Activated CD8-positive, alpha-beta memory T cell treated with anti-CD3 and anti-CD28 coated beads for 36 hours (primary cell): ENCODE measurements at regions not wholly inside any gene's neighbourhood (a gene's known extent, or its start where the extent isn't known, plus 50 kb on each side); places are given as distances from the start of the nearest gene placed in this dataset.
"Not testable (repeated sequence)": the region's sequence is repeated elsewhere in the genome, so short reads cannot be mapped to it uniquely, and the experiment has no call there.

Source experiments
- CTCF ChIA-PET: fragments of 350-600 bp; sonication (Branson Sonifier 250); formaldehyde crosslinking; loops from one replicate; lab custom pipeline; 2021; ENCODE audit warnings: antibody characterized with exemption; lab: Charles Lee
- POLR2A ChIA-PET: fragments of 350-600 bp; sonication (Branson Sonifier 250); formaldehyde crosslinking; loops from one replicate; lab custom pipeline; 2021; ENCODE audit warnings: antibody characterized with exemption; lab: Charles Lee

DNA sequence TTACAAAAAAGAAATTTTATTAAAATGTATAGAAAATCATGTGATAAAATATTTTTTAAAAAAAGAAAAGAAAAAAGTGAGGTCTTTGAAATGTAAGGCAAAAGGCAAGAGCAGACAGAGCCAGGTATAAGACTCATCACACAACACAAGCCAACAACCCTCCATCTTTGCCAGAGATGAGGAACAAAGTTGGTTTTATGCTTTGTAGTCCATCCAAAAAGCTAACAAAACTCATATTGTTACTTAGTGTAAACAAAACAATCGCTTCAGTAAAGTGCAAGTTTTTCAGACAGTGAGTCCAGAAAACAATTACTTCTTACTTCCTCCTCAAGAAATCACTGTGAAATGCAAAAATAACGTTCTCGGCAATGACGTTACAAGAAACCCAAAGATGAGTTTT lies 233.9 kb upstream of the FRG1 start:
- CTCF ChIA-PET, POLR2A ChIA-PET: not testable (repeated sequence)

DNA sequence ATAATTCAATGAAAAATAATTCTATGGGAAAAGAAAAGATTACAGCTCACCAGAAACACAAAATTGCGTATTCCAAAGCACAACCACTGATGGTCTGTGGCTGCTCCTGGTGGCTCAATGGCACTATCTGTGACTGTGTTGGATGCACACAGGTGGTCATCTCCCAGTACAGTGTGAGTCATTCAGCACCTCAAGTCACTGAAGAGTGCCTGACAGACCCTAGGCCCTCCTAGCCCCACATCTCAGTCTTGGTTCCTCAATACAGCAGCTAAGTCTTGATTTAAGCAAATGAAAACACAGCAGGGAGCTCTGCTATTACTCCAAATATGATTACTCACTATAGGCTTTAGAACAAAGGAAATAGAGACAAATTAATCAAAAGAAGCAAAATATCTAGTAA lies 233.4 kb upstream of the FRG1 start:
- POLR2A ChIA-PET, CTCF ChIA-PET: not testable (repeated sequence)

DNA sequence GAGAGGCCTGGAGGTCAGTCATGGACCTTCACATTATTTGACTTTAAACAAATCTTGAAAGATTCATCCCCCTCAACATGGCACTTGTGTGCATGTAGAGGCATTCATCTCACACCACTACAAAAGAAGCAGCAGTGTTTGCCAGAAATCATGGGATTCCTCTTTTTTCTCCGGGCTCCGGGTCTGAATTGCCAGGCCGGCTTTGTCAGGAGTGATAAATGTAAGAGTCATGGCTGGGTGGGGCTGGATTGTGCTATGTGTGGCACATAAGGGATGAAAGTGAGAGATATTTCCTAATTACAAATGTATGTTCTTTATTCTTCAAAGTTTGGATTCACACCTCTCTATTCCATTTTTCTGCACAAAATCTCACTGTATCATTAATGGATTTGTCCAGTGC lies 228.7 kb upstream of the FRG1 start:
- POLR2A ChIA-PET, CTCF ChIA-PET: not testable (repeated sequence)

DNA sequence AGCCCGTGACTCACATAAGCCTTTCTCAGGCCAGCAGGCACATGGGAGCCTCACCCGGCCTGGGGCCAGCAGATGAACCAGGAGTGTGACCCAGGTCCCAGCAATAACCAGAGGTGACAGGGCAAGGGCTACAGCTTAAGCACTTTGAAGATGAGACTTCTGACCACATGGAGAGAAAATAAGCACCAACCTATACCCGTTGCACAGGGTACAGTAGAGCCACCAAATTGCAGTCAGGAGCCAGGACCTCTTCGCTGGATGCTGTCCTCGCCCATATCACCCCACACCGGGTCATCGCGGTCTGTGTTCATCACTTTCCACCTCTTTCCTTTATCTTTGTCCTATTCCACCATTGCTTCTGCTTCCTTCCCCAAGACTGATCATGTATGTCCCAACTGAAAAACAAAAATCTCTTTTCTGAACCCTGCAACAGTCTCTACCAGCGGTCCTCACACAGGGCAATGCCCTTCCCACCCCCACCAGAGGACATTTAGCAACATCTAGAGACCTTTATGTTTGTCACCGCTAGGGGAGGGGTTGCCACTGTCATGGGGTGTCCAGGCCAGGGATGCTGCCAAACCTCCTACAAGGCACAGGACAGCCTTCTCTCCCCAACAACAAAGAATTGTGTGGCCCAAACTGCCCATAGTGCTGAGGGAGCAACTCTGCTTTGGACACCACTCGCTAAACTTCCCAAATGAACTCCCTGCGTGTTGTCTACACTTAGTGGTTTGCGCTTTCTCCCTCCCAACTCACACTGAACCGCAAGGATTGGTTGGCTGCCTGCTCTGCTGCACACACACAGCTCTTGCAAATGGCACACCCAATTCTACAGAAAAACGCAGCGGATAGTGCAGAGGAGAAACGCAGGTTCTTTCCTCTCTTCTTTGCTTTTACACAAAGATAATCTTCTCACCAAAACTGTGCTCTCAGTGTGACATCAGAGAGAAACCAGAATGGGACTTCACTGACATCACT lies 219.4 kb upstream of the FRG1 start:
- POLR2A ChIA-PET, CTCF ChIA-PET: not testable (repeated sequence)

DNA sequence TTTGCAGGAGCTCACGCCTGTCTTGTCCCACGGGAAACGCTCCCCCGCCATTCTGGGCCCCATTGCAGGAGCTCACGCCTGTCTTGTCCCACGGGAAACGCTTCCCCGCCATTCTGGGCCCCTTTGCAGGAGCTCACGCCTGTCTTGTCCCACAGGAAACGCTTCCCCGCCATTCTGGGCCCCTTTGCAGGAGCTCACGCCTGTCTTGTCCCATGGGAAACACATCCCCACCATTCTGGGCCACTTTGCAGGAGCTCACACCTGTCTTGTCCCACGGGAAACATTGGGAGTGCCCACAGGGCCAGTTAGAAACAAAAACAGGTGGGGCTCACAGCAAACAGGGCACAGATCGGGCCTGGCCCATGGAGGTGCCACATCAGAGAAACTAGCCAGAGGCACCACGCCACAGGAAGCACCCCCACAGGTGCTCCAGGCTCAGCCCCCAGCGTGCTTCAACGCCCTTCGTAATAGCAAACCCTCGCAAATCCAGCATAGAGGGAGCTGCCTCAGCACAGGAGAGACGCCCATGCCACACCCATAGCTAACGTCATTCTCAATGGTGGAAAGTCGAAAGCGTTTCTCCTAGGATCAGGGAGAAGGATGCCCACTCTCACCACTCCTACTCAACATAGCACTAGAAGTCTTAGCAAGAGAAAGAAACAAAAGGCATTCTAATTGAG lies 218.2 kb upstream of the FRG1 start:
- CTCF ChIA-PET, POLR2A ChIA-PET: not testable (repeated sequence)

DNA sequence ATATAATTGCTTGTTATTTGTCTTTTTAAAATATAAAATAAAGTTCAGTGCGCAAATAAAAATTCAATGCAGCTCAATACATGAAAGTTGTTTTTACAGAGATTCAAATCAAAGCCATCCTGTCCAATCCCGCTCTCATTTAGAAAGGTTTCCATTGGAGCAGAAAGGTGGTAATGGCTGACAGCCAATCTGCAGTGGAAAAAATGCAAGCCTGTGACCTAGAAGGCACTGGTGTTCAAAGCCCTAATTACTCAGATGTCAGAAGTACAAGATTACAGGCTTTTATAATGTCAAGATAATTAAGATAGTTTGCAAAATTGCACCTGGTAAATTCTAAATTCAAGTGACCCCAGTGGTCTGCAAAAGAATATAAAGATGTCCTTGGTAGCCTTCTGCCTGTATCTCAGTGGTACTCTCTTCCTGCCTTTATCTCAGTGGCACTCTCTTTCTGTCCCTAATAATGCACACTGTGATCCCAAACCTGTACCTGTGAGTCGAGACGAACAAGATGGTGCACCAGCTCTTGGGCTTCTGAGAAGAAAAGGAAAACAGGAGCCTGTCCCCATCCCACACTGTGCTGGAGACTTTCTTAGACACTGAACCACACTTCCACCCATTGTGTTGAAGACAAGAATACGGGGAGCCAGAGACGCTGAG lies 212.6 kb upstream of the FRG1 start:
- CTCF ChIA-PET, POLR2A ChIA-PET: not testable (repeated sequence)

DNA sequence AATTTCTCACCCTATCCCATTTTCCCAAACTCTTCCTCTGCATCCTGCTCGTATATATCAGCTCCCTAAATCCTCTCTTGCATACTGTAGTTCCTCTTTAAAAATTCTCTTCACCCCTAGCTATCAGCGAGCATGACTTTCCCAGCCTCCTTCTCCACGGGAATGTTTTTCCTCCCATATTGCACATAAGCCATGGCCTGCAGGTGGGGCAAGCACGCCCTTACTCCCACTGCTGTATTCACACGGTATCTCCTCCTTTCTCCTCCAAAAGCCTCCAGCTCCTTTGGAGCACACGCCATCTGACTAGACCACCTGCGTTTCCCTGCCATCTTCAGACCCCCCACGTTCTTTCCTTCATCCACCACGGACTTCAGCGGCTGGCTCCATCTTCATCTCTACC lies 208.7 kb upstream of the FRG1 start:
- CTCF ChIA-PET, POLR2A ChIA-PET: not testable (repeated sequence)

DNA sequence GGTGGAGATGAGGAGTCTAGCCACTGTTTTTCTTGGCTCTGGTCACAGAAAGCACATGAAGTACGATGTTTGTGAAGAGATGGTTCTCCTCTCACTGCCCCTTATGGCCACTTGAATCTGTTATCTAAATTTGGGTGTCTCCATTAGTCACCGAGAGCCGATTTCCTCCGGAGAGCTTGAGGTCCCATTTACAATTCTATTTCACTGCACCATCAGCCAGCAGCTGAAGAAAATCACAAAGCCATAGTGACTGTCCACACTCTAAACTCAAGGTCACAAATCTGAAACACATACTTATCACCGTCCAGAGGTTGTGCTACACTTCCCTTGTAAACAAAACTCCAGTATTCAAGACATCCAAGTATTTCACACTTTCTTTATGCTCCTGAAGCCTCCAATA lies 207.2 kb upstream of the FRG1 start:
- POLR2A ChIA-PET, CTCF ChIA-PET: not testable (repeated sequence)

DNA sequence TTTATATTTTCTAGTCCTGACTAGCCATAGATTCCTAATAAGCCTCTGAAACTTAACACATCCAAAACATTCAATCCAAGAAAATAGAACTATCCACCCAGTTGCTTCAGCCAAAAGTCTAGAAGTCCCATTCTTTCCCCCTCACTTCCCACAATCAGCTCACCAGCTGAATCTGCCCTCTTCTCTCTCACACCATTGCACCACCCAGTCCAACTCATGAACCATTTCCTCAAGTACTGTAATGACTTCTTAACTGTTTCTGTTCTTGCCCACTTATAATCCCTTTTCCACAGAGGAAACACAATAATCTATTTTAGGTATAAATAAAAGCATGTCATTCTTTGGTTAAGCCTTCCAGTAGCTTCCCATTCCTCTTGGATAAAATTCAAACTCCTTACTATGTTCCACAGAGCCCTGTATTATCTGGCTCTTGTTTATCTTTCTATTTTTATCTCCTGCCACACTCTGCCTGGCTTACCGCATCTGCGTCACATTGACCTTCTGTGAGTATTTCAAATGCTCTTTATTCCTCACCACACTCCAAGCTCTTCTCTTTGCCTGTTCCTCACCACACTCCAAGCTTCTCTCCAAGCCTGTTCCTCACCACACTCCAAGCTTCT lies 205.9 kb upstream of the FRG1 start:
- POLR2A ChIA-PET, CTCF ChIA-PET: not testable (repeated sequence)

DNA sequence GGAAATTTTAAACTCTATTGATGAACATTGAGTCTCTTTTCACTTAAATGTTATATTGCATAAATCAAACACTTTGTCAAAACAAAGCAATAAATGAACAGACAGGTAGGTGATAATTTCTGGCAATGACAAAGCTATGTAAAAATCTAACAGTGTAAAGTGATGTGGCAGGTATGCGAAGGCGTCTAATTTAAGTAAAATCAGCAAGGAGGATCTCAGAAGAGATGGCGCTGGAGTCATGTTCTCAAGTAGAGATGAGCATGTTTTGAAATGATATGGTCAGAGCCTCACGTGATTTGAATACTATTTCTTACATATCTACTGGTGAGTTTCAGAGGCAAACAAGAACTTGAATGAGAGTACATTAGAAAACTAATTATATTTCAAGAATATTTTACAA lies 204.0 kb upstream of the FRG1 start:
- POLR2A ChIA-PET, CTCF ChIA-PET: not testable (repeated sequence)

DNA sequence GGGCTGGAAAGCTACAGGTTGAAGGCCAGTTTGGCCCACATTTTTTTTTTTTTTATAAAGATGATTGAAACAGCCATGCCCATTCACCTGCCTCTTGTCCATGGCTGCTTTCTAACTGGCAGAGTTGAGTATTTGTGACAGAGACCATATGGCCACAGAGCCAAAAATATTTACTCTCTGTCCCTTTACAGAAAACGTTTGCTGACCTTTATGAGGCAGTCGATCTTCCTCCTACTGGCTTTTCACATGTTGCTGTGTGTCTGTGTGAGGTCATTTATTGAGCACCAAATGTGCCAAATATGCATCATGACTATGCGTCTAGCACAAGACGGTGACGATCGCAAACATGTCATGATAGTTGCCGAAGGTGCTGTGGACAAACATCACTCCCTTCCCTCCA lies 200.6 kb upstream of the FRG1 start:
- POLR2A ChIA-PET, CTCF ChIA-PET: not testable (repeated sequence)

DNA sequence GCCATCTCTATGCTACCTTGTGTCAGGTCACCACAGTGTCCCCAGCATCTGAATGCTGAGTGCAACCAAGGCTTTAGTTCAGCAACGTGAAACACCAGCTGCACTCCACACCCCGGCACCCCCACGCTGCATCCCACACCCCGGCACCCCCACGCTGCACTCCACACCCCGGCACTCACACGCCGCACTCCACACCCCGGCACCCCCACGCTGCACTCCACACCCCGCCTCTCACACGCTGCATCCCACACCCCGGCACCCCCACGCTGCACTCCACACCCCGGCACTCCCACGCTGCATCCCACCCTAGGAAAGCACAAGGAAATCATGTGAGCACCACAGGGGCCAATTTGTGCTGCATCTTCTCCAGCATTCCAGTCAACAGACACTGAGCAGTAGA lies 199.8 kb upstream of the FRG1 start:
- ChIA-PET CTCF (no interaction called here), POLR2A (no interaction called here)

DNA sequence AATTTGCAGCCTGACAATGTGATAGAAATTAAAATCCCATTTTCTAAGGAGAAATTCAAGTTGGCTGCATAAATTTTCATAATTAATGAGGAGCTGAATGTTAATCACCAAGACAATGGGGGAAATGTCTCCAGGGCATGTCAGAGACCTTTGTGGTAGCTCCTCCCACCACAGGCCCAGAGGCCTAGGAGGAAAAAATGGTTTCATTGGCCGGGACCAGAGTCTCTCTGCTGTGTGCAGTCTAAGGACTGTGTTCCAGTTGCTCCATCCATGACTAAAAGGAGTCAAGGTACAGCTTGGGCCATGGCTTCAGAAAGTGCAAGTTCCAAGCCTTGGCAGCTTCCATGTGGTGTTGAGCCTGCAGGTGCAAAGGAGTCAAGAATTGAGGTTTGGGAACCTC lies 187.6 kb upstream of the FRG1 start:
- CTCF ChIA-PET, POLR2A ChIA-PET: not testable (repeated sequence)

DNA sequence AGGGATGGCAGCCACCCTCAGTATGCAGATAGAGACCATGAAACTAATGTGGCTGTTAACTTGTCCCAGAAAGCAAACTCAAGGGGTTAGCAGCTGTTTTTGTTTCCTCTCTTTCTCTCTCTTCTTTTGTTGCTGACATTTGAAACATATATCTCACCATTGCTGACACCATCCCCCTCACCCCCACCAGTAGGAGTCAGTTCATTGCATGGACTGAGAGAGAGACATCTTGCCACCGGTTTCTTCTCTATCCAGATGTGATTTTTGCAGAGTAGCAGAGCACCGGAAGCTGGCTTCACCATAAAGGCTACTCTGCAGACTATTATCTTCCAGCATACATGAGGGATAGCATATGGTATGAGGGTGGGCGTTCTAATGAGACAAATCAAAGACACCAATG lies 177.1 kb upstream of the FRG1 start:
- CTCF ChIA-PET = no interaction called here
- POLR2A ChIA-PET = no interaction called here

DNA sequence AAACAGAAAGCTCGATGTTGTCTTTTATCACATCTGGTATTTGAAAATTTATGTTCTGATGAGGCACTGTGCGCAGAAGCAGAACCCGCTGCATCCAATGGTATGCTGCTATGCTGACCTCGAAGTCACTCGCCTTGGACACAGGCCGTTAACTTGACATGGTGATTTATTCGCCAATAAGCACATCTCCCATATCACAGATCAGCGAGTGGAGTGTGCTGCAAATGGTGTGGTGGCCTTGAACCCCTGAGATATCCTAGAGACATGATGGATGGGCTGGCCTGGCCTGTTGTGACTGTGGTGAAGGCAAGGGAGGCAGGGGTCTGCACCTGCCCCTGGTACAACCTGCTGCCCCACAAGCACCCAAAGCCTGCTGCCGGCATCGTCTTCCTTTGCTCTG lies 175.4 kb upstream of the FRG1 start:
- CTCF ChIA-PET = no interaction called here
- POLR2A ChIA-PET = no interaction called here

DNA sequence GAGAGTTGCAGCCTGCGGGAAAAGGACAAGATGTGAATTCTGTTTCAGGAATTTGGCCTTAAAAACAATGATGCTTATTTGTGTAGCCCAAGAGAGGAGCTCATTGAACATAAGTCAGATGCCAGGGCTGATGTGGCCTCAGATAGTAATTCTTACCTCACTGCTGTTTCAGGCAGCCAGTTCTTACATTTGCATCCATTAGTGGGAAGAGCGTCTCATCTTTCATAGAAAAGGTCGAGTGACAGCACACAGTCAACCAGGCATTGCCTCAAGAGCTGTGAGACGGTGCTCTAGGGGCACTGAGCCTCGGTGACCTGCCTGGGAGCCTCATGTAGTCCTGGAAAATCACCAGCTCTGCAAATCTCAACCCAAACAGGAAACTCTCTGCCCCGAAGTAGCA lies 174.9 kb upstream of the FRG1 start:
- POLR2A ChIA-PET = no interaction called here
- CTCF ChIA-PET = no interaction called here

DNA sequence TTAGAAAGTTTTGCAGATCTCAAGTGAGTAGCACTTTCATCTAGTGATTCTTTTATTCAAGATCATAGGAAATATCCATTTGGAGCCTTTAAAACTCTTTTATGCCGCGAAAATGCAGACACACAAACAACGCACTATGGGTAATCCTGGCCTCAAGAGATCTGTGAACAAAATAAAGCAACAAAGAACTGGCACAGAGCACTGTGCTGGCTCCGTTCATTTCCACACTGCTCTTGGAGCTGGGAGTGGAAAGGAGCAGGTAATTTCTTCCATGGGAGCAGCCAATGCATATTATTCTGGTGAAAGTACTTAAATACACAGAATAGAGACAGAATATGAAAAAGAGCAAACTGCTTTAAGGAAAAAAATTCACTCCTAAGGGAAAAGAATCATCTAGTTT lies 172.7 kb upstream of the FRG1 start:
- CTCF ChIA-PET = no interaction called here
- POLR2A ChIA-PET = no interaction called here

DNA sequence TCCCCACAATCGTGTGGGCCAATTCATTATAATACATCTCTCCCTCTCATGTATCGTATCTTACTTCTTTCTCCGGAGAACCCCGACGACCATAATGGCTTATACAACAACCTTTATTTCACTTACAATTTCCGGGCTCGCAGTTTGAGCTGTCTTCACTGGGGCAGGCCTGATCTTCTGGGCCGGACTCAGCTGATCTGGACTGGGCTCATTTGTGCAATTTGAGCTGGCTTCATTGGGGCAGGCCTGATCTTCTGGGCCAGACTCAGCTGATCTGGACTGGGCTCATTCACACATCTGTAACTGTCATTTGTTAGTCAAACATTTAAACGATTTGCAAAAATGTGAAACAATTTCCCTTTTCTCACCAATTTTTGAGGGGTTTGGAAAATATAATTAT lies 171.5 kb upstream of the FRG1 start:
- POLR2A ChIA-PET = no interaction called here
- CTCF ChIA-PET = no interaction called here

DNA sequence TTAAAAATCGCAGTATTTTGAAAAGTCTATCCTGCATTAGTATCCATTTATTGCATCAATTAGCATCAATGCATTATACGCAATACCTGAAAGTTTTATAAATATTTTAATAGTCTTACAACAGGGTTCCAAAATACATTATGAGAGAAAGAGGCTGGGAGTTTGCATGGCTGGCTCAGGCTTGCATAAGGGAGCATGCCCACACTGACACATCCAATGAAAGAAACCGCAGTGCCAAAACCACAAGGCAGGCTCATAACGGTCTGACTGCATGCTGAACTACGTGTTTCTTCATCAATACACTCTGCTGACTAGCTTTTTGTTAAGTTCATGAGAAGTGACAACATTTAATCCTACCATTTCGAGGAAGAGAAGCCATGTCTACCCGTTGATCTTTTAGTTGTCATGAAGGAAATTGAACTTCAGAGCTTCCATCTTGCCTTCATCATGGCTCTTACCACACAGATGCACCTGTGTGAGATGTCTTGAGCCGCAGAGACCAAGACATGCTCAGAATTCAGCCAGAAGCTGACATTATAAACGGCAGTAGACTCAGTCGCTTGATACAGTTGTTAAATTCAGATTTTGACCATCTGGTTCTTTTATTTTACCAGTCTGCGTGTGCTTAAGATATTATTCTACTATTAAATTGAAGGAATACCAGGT lies 168.8 kb upstream of the FRG1 start:
- ChIA-PET POLR2A (no interaction called here), CTCF (no interaction called here)

DNA sequence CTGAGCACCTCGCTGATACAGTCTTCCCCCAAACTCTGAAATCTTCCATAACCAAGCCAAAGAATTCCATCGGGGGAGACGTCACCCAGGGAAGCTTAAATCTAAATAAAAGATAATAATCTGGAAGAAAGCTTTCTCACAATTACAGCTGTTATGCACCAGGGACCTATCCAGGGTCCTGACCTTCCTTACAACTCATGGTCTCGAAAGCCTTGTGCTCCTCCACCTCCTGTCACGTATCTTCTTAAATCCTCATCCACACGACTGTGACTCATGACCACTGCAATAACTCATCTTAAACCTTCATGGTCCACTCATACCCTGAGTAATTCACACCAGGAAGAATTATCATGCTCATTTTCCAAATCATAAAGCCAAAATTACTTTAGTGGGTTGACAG lies 166.8 kb upstream of the FRG1 start:
- ChIA-PET POLR2A (no interaction called here), CTCF (no interaction called here)
